ENCODE measurements at regions not wholly inside any gene's neighbourhood (a gene's known extent, or its start where the extent isn't known, plus 50 kb on each side); places are given as distances from the start of the nearest gene placed in this dataset.

GRCh38 chr1:222241410-222241809 lies 306.5 kb downstream of the HHIPL2 start:
- no peaks in the 10 kb centered on the region for H3K9me3 Mint-ChIP-seq
- no peak overlapping the region for H3K4me3 Mint-ChIP-seq
- H3K27ac Mint-ChIP-seq = no peak overlapping the region
- intact Hi-C loops (cut with micrococcal nuclease) = no loop called here
- H3K4me1 Mint-ChIP-seq (ENCODE audit: low read depth) = no peaks in the 10 kb centered on the region
- no peaks in the 10 kb centered on the region for H3K36me3 Mint-ChIP-seq (ENCODE audit: low read depth)
- H3K27me3 Mint-ChIP-seq = no peaks in the 10 kb centered on the region

- no peaks in the 10 kb centered on the region for H3K27me3 Mint-ChIP-seq
- H3K27ac Mint-ChIP-seq = no peak overlapping the region
- intact Hi-C loops (cut with micrococcal nuclease) = no loop called here
- no peaks in the 10 kb centered on the region for H3K4me1 Mint-ChIP-seq (ENCODE audit: low read depth)
- no peaks in the 10 kb centered on the region for H3K36me3 Mint-ChIP-seq (ENCODE audit: low read depth)
- H3K4me3 Mint-ChIP-seq = no peak overlapping the region
- H3K9me3 Mint-ChIP-seq = no peaks in the 10 kb centered on the region
Observed at GRCh38 chr1:222240536-222241181, 307.2 kb downstream of the HHIPL2 start.

GRCh38 chr1:222239130-222239529 lies 308.8 kb downstream of the HHIPL2 start:
- Mint-ChIP-seq H3K4me1 (ENCODE audit: low read depth) (no peaks in the 10 kb centered on the region), H3K27me3 (no peaks in the 10 kb centered on the region), H3K27ac (no peak overlapping the region), H3K4me3 (no peak overlapping the region), H3K36me3 (ENCODE audit: low read depth) (no peaks in the 10 kb centered on the region), H3K9me3 (no peaks in the 10 kb centered on the region)
- intact Hi-C loops (cut with micrococcal nuclease) = no loop called here

GRCh38 chr1:222234351-222234750 lies 313.6 kb downstream of the HHIPL2 start:
- intact Hi-C loops (cut with micrococcal nuclease) = no loop called here
- Mint-ChIP-seq H3K27me3 (no peaks in the 10 kb centered on the region), H3K36me3 (ENCODE audit: low read depth) (no peaks in the 10 kb centered on the region), H3K9me3 (no peaks in the 10 kb centered on the region), H3K4me1 (ENCODE audit: low read depth) (no peaks in the 10 kb centered on the region), H3K4me3 (no peak overlapping the region), H3K27ac (no peak overlapping the region)

GRCh38 chr1:222233444-222234158 lies 314.3 kb downstream of the HHIPL2 start:
- no peak overlapping the region for H3K4me3 Mint-ChIP-seq
- H3K9me3 Mint-ChIP-seq = no peaks in the 10 kb centered on the region
- intact Hi-C loops (cut with micrococcal nuclease) = no loop called here
- no peak overlapping the region for H3K27ac Mint-ChIP-seq
- no peaks in the 10 kb centered on the region for H3K4me1 Mint-ChIP-seq (ENCODE audit: low read depth)
- no peaks in the 10 kb centered on the region for H3K27me3 Mint-ChIP-seq
- no peaks in the 10 kb centered on the region for H3K36me3 Mint-ChIP-seq (ENCODE audit: low read depth)

GRCh38 chr1:222232842-222233241 lies 315.1 kb downstream of the HHIPL2 start:
- Mint-ChIP-seq H3K27me3 (no peaks in the 10 kb centered on the region), H3K4me3 (no peak overlapping the region), H3K4me1 (ENCODE audit: low read depth) (no peaks in the 10 kb centered on the region), H3K27ac (no peak overlapping the region), H3K36me3 (ENCODE audit: low read depth) (no peaks in the 10 kb centered on the region), H3K9me3 (no peaks in the 10 kb centered on the region)
- intact Hi-C loops (cut with micrococcal nuclease) = no loop called here

GRCh38 chr1:222229672-222230312 lies 318.1 kb downstream of the HHIPL2 start:
- Mint-ChIP-seq H3K4me1 (ENCODE audit: low read depth) (no peaks in the 10 kb centered on the region), H3K4me3 (no peak overlapping the region), H3K27me3 (no peaks in the 10 kb centered on the region), H3K9me3 (peaks cover 16% of the 10 kb centered on the region), H3K27ac (no peak overlapping the region), H3K36me3 (ENCODE audit: low read depth) (no peaks in the 10 kb centered on the region)
- intact Hi-C loops (cut with micrococcal nuclease) = no loop called here

- no peak overlapping the region for H3K4me3 Mint-ChIP-seq
- H3K4me1 Mint-ChIP-seq (ENCODE audit: low read depth) = no peaks in the 10 kb centered on the region
- no peaks in the 10 kb centered on the region for H3K36me3 Mint-ChIP-seq (ENCODE audit: low read depth)
- H3K27me3 Mint-ChIP-seq = no peaks in the 10 kb centered on the region
- peaks cover 16% of the 10 kb centered on the region for H3K9me3 Mint-ChIP-seq
- intact Hi-C loops (cut with micrococcal nuclease) = no loop called here
- no peak overlapping the region for H3K27ac Mint-ChIP-seq
Observed at GRCh38 chr1:222225316-222225691, 322.6 kb downstream of the HHIPL2 start.

GRCh38 chr1:222224636-222225315 lies 323.1 kb downstream of the HHIPL2 start:
- Mint-ChIP-seq H3K27me3 (no peaks in the 10 kb centered on the region), H3K27ac (no peak overlapping the region), H3K4me1 (ENCODE audit: low read depth) (no peaks in the 10 kb centered on the region), H3K36me3 (ENCODE audit: low read depth) (no peaks in the 10 kb centered on the region), H3K9me3 (peaks cover 22% of the 10 kb centered on the region), H3K4me3 (no peak overlapping the region)
- intact Hi-C loops (cut with micrococcal nuclease) = no loop called here

GRCh38 chr1:222224156-222224555 lies 323.7 kb downstream of the HHIPL2 start:
- Mint-ChIP-seq H3K27me3 (no peaks in the 10 kb centered on the region), H3K9me3 (peaks cover 28% of the 10 kb centered on the region), H3K27ac (no peak overlapping the region), H3K4me3 (no peak overlapping the region), H3K36me3 (ENCODE audit: low read depth) (no peaks in the 10 kb centered on the region), H3K4me1 (ENCODE audit: low read depth) (no peaks in the 10 kb centered on the region)
- intact Hi-C loops (cut with micrococcal nuclease) = no loop called here

- intact Hi-C loops (cut with micrococcal nuclease) = no loop called here
- H3K27ac Mint-ChIP-seq = no peak overlapping the region
- no peaks in the 10 kb centered on the region for H3K36me3 Mint-ChIP-seq (ENCODE audit: low read depth)
- no peak overlapping the region for H3K4me3 Mint-ChIP-seq
- H3K4me1 Mint-ChIP-seq (ENCODE audit: low read depth) = no peaks in the 10 kb centered on the region
- peaks cover 39% of the 10 kb centered on the region for H3K9me3 Mint-ChIP-seq
- no peaks in the 10 kb centered on the region for H3K27me3 Mint-ChIP-seq
Observed at GRCh38 chr1:222223010-222223409, 324.9 kb downstream of the HHIPL2 start.

GRCh38 chr1:222216255-222216754 lies 331.6 kb downstream of the HHIPL2 start:
- Mint-ChIP-seq H3K36me3 (ENCODE audit: low read depth) (no peaks in the 10 kb centered on the region), H3K4me3 (no peak overlapping the region), H3K4me1 (ENCODE audit: low read depth) (no peaks in the 10 kb centered on the region), H3K27me3 (no peaks in the 10 kb centered on the region), H3K9me3 (peaks cover 26% of the 10 kb centered on the region), H3K27ac (no peak overlapping the region)
- intact Hi-C loops (cut with micrococcal nuclease) = no loop called here

GRCh38 chr1:222210776-222211175 lies 337.1 kb downstream of the HHIPL2 start:
- Mint-ChIP-seq H3K27ac (no peak overlapping the region), H3K4me3 (no peak overlapping the region), H3K4me1 (ENCODE audit: low read depth) (no peaks in the 10 kb centered on the region), H3K36me3 (ENCODE audit: low read depth) (no peaks in the 10 kb centered on the region), H3K9me3 (no peaks in the 10 kb centered on the region), H3K27me3 (no peaks in the 10 kb centered on the region)
- intact Hi-C loops (cut with micrococcal nuclease) = no loop called here

- Mint-ChIP-seq H3K4me1 (ENCODE audit: low read depth) (no peaks in the 10 kb centered on the region), H3K36me3 (ENCODE audit: low read depth) (no peaks in the 10 kb centered on the region), H3K9me3 (no peaks in the 10 kb centered on the region), H3K4me3 (no peak overlapping the region), H3K27me3 (no peaks in the 10 kb centered on the region), H3K27ac (no peak overlapping the region)
- intact Hi-C loops (cut with micrococcal nuclease) = no loop called here
Observed at GRCh38 chr1:222204475-222204874, 343.4 kb downstream of the HHIPL2 start.

All from dendritic cell treated with granulocyte-macrophage colony-stimulating factor and Interleukin-4, amounts not matched to agents 40 ng/mL and 50 ng/mL, for 4 days (primary cell).